NCI-H748 (cell line): ENCODE measurements at regions not wholly inside any gene's neighbourhood (a gene's known extent, or its start where the extent isn't known, plus 50 kb on each side); places are given as distances from the start of the nearest gene placed in this dataset.
"Not testable (repeated sequence)": the region's sequence is repeated elsewhere in the genome, so short reads cannot be mapped to it uniquely, and the experiment has no call there.

Experiments used
- DNase-seq: peaks from one replicate; lab custom pipeline; 2025; ENCODE audit not compliant: unreplicated experiment; lab: John Stamatoyannopoulos, UW

GRCh38 chr3:140863580-140864009 lies 78.0 kb upstream of the SLC25A36 start:
- peak; percentile 65 for DNase-seq

GRCh38 chr3:140870351-140870750 lies 71.3 kb upstream of the SLC25A36 start:
- no peak for DNase-seq

- no peak for DNase-seq
These were observed 70.6 kb upstream of the SLC25A36 start for GRCh38 chr3:140871022-140871421.

DNA sequence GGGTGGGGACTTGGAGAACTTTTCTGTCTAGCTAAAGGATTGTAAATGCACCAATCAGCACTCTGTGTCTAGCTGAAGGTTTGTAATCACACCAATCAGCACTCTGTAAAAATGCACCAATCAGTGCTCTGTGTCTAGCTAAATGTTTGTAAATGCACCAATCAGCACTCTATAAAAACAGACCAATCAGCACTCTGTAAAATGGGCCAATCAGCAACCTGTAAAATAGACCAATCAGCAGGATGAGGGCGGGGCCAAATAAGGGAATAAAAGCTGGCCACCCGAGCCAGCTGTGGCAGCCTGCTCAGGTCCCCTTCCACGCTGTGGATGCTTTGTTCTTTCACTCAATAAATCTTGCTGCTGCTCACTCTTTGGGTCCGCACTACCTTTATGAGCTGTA lies 69.5 kb upstream of the SLC25A36 start:
- DNase-seq: not testable (repeated sequence)

DNA sequence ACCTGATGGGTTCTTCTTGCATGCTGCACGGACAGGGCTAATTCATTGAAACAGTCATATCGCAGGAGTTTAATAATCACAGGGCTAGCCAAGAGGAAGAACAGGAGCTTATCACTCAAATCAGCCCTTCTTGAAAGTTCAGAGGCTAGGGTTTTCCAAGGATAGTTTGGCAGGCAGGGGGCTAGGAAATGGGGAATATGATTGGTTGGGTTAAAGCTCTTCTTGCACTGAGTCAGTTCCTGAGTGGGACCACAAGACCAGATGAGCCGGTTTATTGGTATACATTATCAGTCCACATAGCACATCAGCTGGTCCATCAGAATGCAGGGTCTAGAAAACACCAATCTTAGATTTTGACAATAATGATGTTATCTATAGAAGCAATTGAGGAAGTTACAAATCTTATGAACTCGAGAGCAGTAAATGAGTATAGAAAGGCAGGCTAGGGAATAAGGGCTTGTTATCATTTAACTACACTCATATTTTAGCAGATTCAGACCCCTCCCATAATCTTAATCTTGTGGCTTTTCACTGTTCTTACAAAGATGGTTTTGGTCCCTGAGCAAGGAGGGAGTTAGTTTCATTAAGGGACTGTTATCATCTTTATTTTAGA lies 58.1 kb upstream of the SLC25A36 start:
- no peak for DNase-seq

- not testable (repeated sequence) for DNase-seq
These were observed 55.9 kb upstream of the SLC25A36 start for GRCh38 chr3:140885697-140886096.
